Myocyte (in vitro differentiated cells): ENCODE measurements at regions not wholly inside any gene's neighbourhood (a gene's known extent, or its start where the extent isn't known, plus 50 kb on each side); places are given as distances from the start of the nearest gene placed in this dataset.

Source experiments
- DNase-seq: peaks from one replicate; pipeline ENCODE4 v3.0.0-alpha.2; 2012; ENCODE audit warnings: low read depth

DNA sequence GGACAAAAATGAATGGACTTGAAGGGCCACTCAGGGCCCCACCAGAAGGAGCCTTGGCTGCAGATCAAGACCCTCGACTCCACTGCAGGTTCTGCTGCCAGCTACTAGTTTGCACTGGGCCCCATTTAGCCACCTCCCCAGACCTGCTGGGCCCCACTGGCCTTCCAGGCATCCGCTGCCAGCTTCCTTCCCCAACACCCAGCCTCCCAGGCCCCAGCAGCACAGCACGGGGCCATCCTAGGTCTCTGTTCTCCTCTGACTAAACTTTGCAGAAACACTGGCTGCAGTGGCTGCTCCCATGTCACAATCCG lies 277.4 kb upstream of the KLF14 start:
- no peak for DNase-seq

DNA sequence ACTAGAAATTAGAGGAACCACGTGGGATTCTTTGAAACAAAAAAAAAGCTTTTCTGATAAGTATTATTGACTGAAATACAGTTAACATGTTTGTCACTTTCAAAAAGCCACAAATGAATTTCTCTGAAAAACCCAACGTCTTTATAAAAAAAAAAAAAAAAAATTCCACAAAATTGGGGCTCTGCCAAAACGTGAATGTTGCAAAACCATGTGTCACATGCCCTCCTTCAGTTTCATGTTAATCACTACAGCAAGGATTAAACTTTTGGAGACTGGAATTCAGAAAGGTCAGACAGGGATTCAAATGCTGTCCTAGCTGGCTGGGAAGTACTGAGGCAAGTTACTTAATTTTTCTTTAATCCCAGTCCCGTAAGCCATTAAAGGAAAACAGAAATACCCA lies 278.0 kb upstream of the KLF14 start:
- DNase-seq: peak; percentile 87

DNA sequence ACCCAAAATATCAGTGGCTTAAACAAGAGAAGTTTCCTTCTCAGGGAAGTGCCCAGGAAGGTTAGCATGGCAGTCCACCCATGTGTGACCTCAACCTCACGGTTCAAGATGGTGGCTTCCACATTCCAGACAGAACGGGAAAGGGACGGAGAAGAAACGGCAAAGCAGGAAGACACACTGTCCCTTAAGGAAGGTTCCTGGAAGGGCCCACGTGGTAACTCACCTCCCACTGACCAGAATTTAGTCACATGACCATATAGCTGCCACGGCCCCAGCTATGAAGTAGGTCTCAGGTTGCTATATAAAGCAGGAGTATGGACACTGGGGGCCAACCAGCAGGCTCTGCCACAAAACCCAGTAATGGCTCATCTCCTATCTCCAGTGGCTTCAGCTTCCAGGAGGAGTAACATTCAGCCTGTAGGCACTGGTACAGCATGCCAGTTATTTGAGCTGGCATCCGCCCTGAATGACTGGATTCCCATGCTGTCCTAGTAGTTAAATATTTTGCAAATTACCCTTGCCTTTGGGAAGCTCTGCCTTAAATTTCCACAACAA lies 278.5 kb upstream of the KLF14 start:
- DNase-seq: peak; percentile 61

DNA sequence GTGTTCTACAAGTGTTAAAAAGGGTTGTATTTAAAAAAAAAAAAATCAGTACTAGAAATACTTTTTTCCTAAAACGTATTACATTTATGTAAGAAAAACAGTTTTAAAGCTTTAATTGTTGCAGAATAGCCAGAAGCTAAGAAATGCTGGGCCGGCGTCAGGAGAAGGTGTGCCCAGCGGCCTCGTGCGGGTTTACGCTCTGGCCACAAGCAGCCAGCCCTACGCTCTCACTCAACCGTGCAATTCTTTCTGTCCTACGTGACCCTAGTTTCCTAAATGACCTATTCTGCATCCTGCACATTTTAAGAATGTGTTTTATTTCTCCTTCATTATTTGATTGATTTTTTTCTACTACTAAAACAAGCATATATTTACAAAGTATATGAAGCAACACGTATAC lies 279.7 kb upstream of the KLF14 start:
- no peak for DNase-seq

DNA sequence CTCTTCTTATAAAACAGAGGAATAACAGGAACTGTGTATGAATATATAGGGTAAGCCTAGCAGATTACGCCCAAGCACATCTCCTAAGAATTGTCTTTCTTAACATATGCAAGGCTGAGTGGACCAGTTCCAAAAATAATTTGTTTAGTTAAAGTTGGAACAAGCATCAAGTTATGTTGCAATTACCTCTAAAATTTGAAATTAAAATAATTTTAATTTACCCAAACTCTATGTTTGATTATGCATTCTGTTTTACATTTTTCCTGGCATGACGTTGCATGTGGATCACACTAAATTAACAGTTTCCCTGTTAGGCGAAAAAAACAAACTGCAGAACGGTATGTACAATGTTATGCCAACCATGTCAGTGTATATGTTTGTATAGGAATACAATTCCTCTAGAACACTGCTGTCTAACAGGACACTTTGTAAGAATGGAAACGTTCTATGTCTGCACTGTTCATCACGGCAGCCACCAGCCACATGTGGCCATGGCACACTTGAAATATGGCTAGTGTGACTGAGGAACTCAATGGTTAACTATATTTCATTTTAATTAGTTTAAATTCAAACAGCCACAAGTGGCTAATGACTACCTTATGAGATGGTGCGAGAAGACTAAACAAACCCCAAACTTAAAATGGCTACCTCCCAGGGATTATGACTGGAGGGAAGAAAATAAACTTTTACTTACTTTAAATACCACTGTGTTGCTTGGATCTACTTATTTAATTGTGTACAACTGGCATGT lies 281.1 kb upstream of the KLF14 start:
- no peak for DNase-seq

DNA sequence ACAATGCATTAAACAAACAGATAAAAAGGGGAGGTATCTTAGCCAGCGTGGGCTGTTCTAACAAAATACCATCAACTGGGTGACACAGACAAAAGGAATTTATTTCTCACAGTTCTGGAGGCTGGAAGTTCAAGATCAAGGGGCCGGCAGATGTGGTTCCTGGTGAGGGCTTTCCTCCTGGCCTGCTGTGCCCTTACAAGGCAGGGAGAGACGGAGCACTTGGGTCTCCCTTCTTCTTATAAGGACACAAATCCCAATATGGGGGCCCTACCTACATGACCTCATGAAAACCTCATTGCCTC lies 281.6 kb upstream of the KLF14 start:
- no peak for DNase-seq

DNA sequence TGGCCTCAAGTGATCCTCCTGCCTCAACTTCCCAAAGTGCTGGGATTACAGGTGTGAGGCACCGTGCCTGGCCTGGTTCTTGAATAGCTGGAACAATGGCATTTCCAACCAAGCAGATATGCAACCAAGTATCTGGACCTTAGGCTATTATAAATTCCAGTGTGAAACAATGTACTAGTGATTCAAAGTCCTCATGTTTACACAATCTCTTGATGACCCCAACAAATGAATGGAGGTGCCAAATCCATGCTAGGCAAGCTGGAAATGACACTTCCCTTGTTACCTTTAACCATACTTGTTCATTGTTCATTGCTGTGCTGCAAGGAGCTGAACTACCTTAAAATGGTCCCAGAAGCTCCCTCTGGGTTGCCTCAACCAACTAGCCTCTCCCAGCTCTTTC lies 282.2 kb upstream of the KLF14 start:
- DNase-seq: no peak

DNA sequence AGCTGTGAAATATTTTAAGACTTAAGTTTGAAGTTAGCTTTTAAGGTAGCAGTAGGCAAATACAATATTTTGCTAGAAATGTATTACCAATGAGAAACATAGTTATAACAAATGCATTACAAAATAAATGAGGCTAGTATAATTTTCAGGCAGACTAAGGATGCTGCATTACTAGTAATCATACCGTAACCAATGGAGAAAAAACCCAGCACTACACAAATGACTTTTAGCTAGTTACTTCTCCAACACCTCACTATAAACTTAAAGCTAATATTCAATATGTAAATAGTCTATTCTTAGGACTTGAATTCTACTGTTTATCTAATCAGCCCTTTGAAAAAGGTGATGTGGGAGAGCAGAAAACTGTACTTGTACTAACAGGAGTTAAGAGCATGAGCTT lies 285.3 kb upstream of the KLF14 start:
- DNase-seq: no peak

DNA sequence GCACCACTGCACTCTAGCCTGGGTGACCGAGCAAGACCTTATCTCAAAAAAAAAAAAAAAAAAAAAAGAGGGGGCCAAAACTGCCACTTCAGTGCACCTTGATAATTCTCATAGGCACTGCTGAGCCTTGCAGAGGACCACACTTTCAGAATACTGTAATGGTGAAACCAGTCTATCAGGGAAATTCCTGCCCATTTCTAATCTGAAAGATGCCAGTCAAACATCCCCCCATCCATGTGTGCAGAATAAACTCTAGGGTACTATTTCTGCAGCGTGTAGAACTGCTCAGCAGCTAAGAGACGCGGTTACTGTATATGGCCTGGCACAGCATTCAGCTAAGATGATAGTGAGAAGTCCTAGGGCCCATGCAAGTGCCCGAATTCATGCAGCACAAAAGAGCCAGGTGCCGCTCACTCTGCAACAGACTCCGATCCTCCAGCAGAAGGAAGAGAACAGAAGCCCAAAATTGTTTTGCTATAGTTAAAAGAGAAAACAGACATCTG lies 286.8 kb upstream of the KLF14 start:
- no peak for DNase-seq

DNA sequence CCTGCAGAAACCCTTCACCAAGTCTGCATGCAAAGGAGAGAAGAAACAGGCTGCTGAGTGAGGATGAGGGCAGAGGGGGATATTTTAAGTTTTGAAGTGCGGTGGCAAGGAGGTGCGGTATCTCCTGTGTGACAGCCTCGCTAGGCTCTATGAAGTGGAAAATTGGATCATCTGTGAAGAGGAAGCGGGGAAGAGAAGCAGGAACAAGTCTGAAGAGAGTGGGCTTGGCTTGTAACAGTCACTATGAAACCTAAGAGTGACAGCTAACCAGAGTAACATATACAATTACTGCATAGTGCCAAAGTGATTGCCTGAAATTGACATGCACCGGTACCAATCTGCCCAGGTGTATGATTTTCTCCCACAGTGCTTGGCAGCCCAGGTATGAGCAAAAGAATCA lies 287.5 kb upstream of the KLF14 start:
- DNase-seq: no peak

DNA sequence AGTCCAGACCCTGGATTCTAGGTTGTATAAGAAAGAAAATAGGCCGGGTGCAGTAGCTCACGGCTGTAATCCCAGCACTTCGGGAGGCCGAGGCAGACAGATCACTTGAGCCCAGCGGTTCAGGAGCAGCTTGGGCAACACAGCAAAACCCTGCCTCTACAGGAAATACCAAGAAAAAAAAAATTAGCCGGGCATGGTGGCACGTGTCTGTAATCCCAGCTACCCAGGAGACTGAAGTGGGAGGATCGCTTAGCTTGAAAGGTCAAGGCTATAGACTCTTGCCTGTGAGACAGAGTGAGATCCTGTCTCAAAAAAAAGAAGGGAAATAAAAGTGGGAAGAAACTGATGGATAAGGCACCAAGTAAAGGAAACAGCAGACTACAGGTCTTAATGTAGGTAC lies 287.9 kb upstream of the KLF14 start:
- DNase-seq: no peak

DNA sequence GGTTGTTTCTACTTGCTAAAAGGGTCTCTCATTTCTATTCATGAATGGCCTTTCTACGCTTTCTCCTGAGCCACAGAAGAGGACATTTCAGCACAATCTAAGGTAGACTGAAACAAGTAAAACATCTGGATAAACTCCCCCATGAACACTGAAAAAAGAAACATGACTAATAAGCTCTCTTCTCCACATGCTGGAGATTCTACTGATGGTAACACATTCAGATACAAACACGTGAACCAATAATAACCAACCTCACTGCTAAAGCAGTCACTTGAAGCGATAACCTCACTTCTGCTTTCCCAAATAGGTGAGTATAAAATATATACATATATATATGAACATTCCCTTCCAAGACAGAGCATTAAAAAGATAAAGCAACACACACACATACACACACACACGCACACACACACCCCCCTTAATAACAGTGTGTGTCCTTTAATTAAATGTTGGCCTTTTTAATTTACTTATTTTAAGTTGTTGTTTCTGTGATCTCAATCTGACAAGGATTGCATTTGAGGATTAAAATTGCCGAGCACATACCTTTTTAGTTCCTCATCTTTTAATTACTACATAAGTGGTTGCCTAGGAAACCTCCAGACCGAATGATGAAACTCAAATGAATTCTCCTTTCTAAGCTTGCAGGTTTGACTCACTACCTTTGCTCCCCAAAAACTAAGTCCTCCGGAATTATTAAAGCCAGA lies 292.4 kb upstream of the KLF14 start:
- DNase-seq: no peak

DNA sequence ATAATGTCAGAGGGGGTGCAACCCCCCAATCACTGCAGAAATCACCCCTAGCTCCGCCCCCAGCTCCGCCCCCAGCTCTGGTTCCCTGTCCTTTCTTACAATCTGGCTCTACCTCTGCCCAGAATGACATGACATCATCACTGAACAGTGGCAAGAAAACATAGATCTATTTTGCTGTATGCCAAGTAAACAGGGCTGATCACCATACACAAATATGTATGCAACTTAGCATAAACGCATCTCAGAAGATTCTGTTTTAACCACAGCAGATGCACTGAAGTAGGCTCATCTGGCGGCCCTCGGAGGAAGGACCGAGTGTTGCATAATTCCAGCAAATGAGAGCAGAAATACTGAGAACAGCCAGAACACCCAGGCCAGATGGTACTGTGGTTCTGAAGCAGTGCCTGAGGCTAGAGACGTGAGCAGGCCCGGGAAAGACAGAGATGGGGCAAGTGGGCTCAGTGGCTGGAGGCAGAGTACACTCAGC lies 293.3 kb upstream of the KLF14 start:
- peak; percentile 51 for DNase-seq

DNA sequence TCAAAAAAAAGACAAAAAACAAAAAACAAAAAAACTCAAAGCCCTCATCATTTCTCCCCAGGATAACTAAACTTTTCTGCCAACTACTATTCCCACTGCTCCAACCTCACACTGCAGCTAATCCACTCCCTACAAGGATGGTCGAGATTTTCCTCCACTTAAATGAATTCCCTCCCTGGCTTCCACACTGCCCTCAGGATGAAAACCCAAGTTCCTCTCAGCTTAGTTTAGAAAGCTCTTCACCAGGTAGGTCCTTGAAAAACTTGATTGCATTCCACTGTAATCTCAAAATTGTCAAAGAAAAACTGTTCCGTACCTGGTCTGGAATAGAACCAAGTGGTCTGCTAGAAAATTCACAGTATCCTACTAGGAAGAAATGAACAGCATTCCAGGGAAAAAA lies 294.3 kb upstream of the KLF14 start:
- no peak for DNase-seq

DNA sequence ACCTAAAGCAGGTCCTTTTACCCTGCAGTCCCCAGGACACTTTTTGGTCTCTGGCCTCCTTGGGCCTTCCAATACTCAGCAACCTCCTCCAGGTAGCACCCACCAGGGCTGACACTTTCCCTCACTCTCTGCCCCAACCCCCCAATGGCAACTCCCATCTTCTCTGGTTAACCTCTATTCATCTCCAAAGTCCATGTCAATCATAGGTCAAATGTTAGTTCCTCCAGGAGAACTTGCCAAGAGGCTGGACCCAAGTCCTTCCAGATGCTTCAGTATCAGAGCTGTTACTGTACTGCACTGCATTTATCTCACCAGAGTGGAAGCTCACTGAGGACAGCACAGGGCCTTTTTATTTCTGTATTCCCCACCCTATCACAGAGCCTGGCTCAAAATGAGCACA lies 295.0 kb upstream of the KLF14 start:
- DNase-seq: no peak

DNA sequence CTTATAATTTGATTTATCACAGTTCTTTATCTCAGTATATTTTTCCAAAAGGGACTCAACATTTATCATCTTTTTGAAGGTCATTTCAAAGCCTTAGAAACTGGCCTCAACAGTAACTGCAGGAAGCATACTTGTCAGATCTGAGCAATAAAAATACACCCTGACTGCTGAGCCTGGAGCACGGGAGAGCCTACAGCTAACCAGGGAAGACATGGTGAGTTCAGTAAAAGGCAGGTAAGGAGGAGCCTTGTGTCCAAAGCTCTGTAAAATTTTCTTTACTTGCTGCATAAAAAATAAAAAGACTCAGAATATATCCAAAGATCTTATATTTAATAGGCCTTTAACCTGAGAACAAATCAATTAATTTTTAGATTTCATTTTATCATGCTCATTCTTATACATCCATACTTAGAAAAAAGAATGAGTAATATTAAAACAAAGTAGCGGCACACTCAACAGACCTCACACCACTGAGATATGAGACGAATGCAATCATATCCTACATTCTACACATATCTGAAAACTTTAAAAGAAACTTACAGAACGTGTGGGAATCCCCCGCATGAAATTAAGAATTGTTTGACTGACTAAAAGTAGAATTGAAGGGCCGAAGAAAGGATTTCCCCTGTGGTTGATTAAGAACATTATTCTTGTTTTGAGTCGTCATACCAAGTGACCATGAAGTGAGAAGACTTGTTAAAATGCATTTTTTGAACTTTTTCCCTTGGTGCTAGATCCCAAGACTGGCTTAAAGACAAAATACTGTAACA lies 296.4 kb upstream of the MKLN1 start:
- no peak for DNase-seq

DNA sequence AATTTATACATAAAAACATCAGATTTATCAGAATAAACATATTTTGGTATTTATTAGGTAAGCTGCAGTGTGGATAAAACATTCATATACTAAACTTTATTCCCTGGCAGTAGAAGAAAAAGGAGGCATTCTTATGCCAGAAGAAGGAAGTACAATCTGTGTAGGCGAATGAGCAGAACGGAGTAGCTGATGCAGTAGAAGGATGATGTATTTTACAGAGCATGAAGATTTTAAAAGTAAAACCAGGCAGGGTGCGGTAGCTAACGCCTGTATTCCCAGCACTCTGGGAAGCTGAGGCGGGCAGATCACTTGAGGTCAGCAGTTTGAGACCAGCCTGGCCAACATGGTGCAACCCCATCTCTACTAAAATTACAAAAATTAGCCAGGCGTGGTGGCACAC lies 294.9 kb upstream of the MKLN1 start:
- DNase-seq: no peak

DNA sequence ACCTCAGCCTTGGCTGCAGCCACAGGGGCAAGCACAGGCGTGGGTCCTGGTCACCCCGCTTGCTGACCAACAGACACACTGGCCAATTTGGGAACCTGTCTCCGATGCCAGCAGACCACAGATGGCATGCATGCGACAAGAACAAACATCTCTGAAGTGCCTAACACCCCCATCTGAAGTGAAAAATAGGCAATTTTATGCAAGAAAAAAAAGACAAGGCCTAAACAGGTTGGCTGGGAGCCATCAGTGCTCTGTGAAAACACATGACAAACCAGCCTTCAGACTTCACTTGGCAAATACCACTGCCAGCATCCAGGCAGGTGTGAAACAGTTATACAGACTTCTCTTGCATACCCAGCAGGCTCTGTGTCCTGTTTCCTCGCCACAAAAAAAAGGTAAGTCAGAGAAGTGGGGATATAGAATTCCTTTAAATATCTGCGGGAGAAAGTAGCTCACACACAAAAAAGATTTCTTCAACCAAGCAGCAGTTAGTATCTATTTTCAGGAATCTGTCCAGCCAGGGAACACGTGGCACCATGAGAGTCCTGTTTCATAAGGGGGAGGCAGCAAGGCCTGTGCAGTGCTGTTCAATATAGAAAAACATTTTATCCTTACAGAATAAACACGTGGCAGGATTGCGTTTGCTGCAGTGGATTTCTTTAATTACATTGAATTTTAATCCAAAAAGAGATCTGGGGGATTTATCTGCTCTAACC lies 293.4 kb upstream of the MKLN1 start:
- DNase-seq: peak; percentile 54

DNA sequence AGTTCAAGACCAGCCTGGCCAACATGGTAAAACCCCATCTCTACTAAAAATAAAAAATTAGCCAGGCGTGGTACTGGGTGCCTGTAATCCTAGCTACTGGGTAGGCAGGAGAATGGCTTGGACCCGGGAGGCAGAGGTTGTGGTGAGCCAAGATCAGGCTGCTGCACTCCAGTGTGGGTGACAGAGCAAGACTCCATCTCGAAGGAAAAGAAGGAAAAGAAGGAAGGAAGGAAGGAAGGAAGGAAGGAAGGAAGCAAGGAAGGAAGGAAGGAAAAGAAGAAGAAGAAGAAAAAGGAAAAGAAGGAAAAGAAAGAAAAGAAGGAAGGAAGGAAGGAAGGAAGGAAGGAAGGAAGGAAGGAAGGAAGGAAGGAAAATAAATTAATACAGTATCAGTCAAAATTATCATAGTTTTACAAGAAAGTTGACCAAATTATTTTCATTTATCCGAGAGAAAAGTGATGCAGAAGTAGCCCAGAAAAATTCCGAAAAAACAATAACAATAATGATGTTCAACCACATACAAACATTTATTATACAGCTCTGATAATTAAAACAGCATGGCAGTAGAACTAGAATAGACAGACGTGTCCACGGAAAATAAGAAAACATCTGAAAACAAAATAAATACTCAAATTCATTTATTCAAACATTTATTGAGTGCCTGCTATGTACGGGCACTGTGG lies 292.4 kb upstream of the MKLN1 start:
- peak; percentile 45 for DNase-seq

DNA sequence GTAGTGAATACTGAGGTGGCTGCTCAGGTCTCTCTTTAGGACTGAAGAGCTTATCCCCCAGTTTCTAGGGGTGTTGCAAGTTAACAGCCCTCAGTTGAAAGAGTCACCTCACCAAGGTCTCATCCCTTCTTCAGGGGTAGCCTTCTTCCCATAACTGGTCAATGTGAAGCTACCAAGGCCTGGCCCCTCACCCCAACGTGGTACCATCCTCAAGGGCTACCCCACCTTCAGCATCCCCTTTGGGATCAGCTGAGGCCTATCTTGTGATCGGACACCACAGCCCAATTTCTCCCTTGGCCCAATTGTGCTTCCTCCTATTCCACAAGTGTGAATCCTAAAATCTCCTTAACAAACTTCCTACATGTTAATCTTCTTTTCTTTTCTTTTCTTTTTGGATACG lies 289.5 kb upstream of the MKLN1 start:
- no peak for DNase-seq

DNA sequence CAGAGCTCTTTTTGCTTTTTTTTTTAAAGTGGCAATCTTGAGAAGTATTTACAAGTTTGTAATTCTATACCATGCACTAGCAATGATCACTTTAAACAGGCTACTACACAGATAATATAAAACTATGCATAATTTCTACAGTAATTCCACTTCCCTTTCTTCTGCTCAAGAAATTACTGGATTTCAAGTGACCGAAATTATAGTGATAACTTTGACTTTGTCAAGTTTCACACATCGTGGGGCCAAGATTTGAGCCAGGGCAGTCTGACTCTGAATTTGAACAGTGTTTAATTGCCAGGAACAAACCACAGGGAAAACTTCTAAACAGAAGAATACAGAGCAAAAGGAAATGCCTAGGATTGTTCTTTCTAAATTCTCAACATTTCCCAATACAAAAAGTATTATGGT lies 288.3 kb upstream of the MKLN1 start:
- DNase-seq: no peak
